ENCODE measurements at regions not wholly inside any gene's neighbourhood (a gene's known extent, or its start where the extent isn't known, plus 50 kb on each side); places are given as distances from the start of the nearest gene placed in this dataset.

- no peak overlapping the region for H3K4me2 ChIP-seq (ENCODE audit: insufficient read depth, low read length)
- CTCF ChIA-PET (ENCODE audit: low intra/inter-chr PET ratio) = no interaction called here
Measured at GRCh38 chr2:184178229-184178628, 420.1 kb upstream of the ZNF804A start.

More at GRCh38 chr2:184178229-184178628, 420.1 kb upstream of the ZNF804A start:
- H3K4me1 ChIP-seq (replicated peaks in 1 of 2; ENCODE audit: control insufficient read depth in 2 of 2, insufficient read depth in 2 of 2, low read length in 2 of 2) = no peaks in the 10 kb centered on the region
- DNase-seq (ENCODE audit: extremely low read depth in 1 of 4, low spot score in 3 of 4) (no peak), ATAC-seq (no peak), FAIRE-seq (no peak)
- BruUV-seq (replicated peaks) = no TSS peak
- intact Hi-C loops (cut with micrococcal nuclease) (no loop called here), in situ Hi-C loops (cut with MboI) (no loop called here)
- TF ChIP-seq ZNF449 (CRISPR knock-in tag; IDR thresholded peaks at IDR 0.05) (no peak), ZNF23 (CRISPR knock-in tag; IDR thresholded peaks at IDR 0.05) (no peak), ZNF707 (CRISPR knock-in tag; conservative IDR thresholded peaks at IDR 0.05) (no peak), FOXK1 (CRISPR knock-in tag; IDR thresholded peaks at IDR 0.05; ENCODE audit: borderline replicate concordance) (no peak), ZNF143 (CRISPR knock-in tag; IDR thresholded peaks at IDR 0.05) (no peak), SP2 (IDR thresholded peaks at IDR 0.05; ENCODE audit: extremely low read depth, low read depth, low read length, poor library complexity, severe bottlenecking) (no peak), CAMTA2 (CRISPR knock-in tag; conservative IDR thresholded peaks at IDR 0.05) (no peak), ZNF644 (tag; IDR thresholded peaks at IDR 0.05; ENCODE audit: low read depth) (no peak), HNRNPUL1 (IDR thresholded peaks at IDR 0.05; ENCODE audit: low read length) (no peak), TAF15 (IDR thresholded peaks at IDR 0.05; ENCODE audit: low read depth, low read length) (no peak)
- TF ChIP-seq, protein P1, sequence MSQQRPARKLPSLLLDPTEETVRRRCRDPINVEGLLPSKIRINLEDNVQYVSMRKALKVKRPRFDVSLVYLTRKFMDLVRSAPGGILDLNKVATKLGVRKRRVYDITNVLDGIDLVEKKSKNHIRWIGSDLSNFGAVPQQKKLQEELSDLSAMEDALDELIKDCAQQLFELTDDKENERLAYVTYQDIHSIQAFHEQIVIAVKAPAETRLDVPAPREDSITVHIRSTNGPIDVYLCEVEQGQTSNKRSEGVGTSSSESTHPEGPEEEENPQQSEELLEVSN (IDR thresholded peaks at IDR 0.05; ENCODE audit: borderline replicate concordance in 1 of 2, extremely low read depth in 1 of 2, insufficient read depth in 1 of 2, insufficient read length in 1 of 2, low read depth in 1 of 2, low read length in 1 of 2, poor library complexity in 1 of 2, severe bottlenecking in 1 of 2) = no peak
- TF ChIP-seq, protein P2, sequence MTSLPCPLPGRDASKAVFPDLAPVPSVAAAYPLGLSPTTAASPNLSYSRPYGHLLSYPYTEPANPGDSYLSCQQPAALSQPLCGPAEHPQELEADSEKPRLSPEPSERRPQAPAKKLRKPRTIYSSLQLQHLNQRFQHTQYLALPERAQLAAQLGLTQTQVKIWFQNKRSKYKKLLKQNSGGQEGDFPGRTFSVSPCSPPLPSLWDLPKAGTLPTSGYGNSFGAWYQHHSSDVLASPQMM (CRISPR knock-in tag; IDR thresholded peaks at IDR 0.05) = no peak
- H3K36me3 ChIP-seq (ENCODE audit: control insufficient read depth, insufficient read depth, low read length) = no peaks in the 10 kb centered on the region
- no peaks in the 10 kb centered on the region for H3K27me3 ChIP-seq (ENCODE audit: control insufficient read depth in 2 of 2, insufficient read depth in 2 of 2, low read length in 2 of 2)
- no peak overlapping the region for H3K4me3 ChIP-seq
- no peak overlapping the region for H3K9ac ChIP-seq (ENCODE audit: insufficient read depth in 1 of 2, low read depth in 2 of 2, low read length in 2 of 2)
- no peak overlapping the region for H3K27ac ChIP-seq (ENCODE audit: extremely low read depth, low read depth, low read length)
- 0 out of 2 replicates have a peak, but pooled peaks cover 2% of the 10 kb centered on the region for H3K9me3 ChIP-seq (replicated peaks; ENCODE audit: control insufficient read depth, insufficient read depth, low read depth, low read length)
- no peak overlapping the region for H2AFZ ChIP-seq (ENCODE audit: low read depth, low read length)
- no peaks in the 10 kb centered on the region for H3K9me1 ChIP-seq (ENCODE audit: control insufficient read depth, insufficient read depth, low read length)
- no peaks in the 10 kb centered on the region for H3K79me2 ChIP-seq (ENCODE audit: control insufficient read depth, insufficient read depth, low read length)
- POLR2A ChIA-PET = no interaction called here
- no peaks in the 10 kb centered on the region for H4K20me1 ChIP-seq (replicated peaks; ENCODE audit: control insufficient read depth, insufficient read depth, low read length)
- WGBS (ENCODE audit: insufficient coverage, low coverage, missing lambda C conversion rate) = 16% methylated on average over 3 of the region's 3 CpGs
